ENCODE measurements at regions not wholly inside any gene's neighbourhood (a gene's known extent, or its start where the extent isn't known, plus 50 kb on each side); places are given as distances from the start of the nearest gene placed in this dataset.

DNA sequence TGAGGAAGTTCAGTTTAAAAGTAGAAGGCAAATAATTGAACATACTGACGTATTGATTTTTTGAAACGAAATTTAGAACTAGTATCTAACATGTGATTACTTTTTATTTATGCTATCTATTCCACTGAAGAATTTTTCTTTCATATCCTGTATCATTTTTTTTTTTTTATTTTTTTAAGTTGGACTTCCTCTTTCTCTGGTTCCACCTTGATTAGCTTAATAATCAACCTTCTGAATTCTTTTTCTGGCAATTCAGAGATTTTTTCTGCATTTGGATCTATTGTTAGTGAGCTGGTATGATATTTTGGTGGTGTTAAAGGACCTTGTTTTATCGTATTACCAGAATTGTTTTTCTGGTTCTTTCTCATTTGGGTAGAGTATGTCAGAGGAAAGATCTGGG, 411.2 kb downstream of the SOX11 start:
- TF ChIP-seq CTCF (IDR thresholded peaks at IDR 0.05; ENCODE audit: borderline replicate concordance, extremely low read depth, low read length, poor library complexity, severe bottlenecking), result no peak
- TF ChIP-seq EZH2 (IDR thresholded peaks at IDR 0.05; ENCODE audit: borderline replicate concordance, low read depth, low read length, severe bottlenecking), result no peak
